HEK293T (cell line): ENCODE measurements at regions not wholly inside any gene's neighbourhood (a gene's known extent, or its start where the extent isn't known, plus 50 kb on each side); places are given as distances from the start of the nearest gene placed in this dataset.

Experiments used
- ARNT ChIP-seq: fragments of 450-650 bp; IDR thresholded peaks from 2 replicates; pipeline ENCODE4 v1.6.1; 2017; ENCODE audit warnings: mild to moderate bottlenecking
- BHLHE40 ChIP-seq: fragments of 450-650 bp; IDR thresholded peaks from 2 replicates; pipeline ENCODE4 v1.6.1; 2016; ENCODE audit warnings: mild to moderate bottlenecking, moderate library complexity, borderline replicate concordance
- CTBP1 ChIP-seq: fragments of 450-650 bp; IDR thresholded peaks from 2 replicates; pipeline ENCODE4 v1.6.1; 2016; ENCODE audit warnings: borderline replicate concordance
- ELF4 ChIP-seq: fragments of 450-650 bp; IDR thresholded peaks from 2 replicates; pipeline ENCODE4 v1.6.1; 2017; ENCODE audit warnings: antibody characterized with exemption
- FOXK2 ChIP-seq: fragments of 450-650 bp; IDR thresholded peaks from 2 replicates; pipeline ENCODE4 v1.6.1; 2016; ENCODE audit warnings: mild to moderate bottlenecking
- FOXM1 ChIP-seq: fragments of 450-650 bp; IDR thresholded peaks from 2 replicates; pipeline ENCODE4 v1.6.1; 2017; ENCODE audit warnings: mild to moderate bottlenecking, borderline replicate concordance
- HDGF ChIP-seq: fragments of 450-650 bp; IDR thresholded peaks from 2 replicates; pipeline ENCODE4 v1.6.1; 2017; ENCODE audit warnings: antibody characterized with exemption, borderline replicate concordance
- L3MBTL2 ChIP-seq: fragments of 450-650 bp; conservative IDR thresholded peaks from 2 replicates; pipeline ENCODE4 v1.6.1; 2016; ENCODE audit warnings: mild to moderate bottlenecking
- LEF1 ChIP-seq: fragments of 450-650 bp; IDR thresholded peaks from 2 replicates; pipeline ENCODE4 v1.6.1; 2017; ENCODE audit warnings: mild to moderate bottlenecking, borderline replicate concordance
- PKNOX1 ChIP-seq: fragments of 450-650 bp; IDR thresholded peaks from 2 replicates; pipeline ENCODE4 v1.6.1; 2016
- SP1 ChIP-seq: fragments of 450-650 bp; IDR thresholded peaks from 2 replicates; pipeline ENCODE4 v1.6.1; 2017
- SUZ12 ChIP-seq: fragments of 450-650 bp; IDR thresholded peaks from 2 replicates; pipeline ENCODE4 v1.6.1; 2016; ENCODE audit warnings: mild to moderate bottlenecking
- TARDBP ChIP-seq: fragments of 450-650 bp; IDR thresholded peaks from 2 replicates; pipeline ENCODE4 v1.6.1; 2016
- ZNF384 ChIP-seq: fragments of 450-650 bp; IDR thresholded peaks from 2 replicates; pipeline ENCODE4 v1.6.1; 2016

GRCh38 chr17:43309505-43310332 lies 75.9 kb upstream of the RNU2-1 start:
- TF ChIP-seq ARNT (no peak), FOXM1 (no peak), ZNF384 (no peak), LEF1 (no peak), PKNOX1 (no peak), FOXK2 (no peak), SUZ12 (no peak), SP1 (no peak), CTBP1 (no peak), L3MBTL2 (no peak), BHLHE40 (no peak), TARDBP (no peak), HDGF (no peak), ELF4 (no peak)
